ENCODE measurements at regions not wholly inside any gene's neighbourhood (a gene's known extent, or its start where the extent isn't known, plus 50 kb on each side); places are given as distances from the start of the nearest gene placed in this dataset.

DNA sequence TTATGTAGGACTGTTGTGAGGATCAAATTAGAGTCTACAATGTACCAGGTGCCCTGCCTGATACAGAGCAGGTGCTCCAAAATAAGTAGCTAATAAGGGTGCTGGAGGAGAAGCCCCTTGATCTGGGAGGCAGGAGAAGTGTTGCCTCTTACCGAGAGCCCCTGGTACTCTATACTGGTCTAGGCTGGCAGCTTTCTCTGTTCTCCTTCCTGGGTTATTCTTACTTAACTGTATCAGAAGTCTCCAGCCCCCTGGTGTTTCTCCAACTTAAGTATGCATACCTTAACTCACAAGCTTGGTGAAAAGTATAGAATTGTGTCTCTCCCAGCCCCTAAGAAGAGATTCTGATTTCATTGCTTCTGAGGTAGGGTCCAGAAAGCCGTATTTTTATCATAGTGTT lies 254.9 kb downstream of the LRIG3 start:
- TF ChIP-seq CTCF (IDR thresholded peaks at IDR 0.05) (no peak), POLR2A (IDR thresholded peaks at IDR 0.05) (no peak)
